ENCODE measurements at regions not wholly inside any gene's neighbourhood (a gene's known extent, or its start where the extent isn't known, plus 50 kb on each side); places are given as distances from the start of the nearest gene placed in this dataset.

DNA sequence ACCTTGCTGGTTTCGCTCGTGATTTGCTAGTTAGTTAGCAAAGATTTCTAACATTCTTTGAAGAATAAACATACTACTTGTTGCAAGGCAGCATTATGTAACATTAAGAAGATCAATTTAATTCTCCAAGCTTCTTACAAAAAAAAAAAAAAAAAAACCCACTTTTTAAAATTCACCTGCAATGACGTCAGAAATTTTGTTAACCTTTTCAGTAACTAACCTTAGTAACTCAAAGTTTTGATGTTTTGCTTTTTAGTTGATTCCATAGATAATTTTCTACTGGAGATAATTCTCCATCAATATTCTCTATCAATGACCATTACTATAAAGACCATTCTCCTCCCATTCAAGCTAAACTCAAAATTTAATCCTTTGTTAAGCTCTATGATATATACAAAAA lies 491.8 kb upstream of the TBL1XR1 start:
- no peak for DNase-seq (ENCODE audit: extremely low read depth, low read depth)
- TF ChIP-seq, protein P1, sequence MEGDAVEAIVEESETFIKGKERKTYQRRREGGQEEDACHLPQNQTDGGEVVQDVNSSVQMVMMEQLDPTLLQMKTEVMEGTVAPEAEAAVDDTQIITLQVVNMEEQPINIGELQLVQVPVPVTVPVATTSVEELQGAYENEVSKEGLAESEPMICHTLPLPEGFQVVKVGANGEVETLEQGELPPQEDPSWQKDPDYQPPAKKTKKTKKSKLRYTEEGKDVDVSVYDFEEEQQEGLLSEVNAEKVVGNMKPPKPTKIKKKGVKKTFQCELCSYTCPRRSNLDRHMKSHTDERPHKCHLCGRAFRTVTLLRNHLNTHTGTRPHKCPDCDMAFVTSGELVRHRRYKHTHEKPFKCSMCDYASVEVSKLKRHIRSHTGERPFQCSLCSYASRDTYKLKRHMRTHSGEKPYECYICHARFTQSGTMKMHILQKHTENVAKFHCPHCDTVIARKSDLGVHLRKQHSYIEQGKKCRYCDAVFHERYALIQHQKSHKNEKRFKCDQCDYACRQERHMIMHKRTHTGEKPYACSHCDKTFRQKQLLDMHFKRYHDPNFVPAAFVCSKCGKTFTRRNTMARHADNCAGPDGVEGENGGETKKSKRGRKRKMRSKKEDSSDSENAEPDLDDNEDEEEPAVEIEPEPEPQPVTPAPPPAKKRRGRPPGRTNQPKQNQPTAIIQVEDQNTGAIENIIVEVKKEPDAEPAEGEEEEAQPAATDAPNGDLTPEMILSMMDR (IDR thresholded peaks at IDR 0.05; ENCODE audit: low read depth, low read length, missing control alignments): no peak

GRCh38 chr3:177689869-177690268 lies 492.6 kb upstream of the TBL1XR1 start:
- DNase-seq (ENCODE audit: extremely low read depth, low read depth): no peak
- H3K4me3 ChIP-seq (replicated peaks; ENCODE audit: low read depth, low read length): no peak overlapping the region
- TF ChIP-seq, protein P1 (IDR thresholded peaks at IDR 0.05; ENCODE audit: low read depth, low read length, missing control alignments): no peak

More for the DNA sequence above, 491.8 kb upstream of the TBL1XR1 start:
- H3K4me3 ChIP-seq (replicated peaks; ENCODE audit: low read depth, low read length): no peak overlapping the region

GRCh38 chr3:177690306-177690705 lies 493.0 kb upstream of the TBL1XR1 start:
- no peak overlapping the region for H3K4me3 ChIP-seq (replicated peaks; ENCODE audit: low read depth, low read length)
- TF ChIP-seq, protein P1 (IDR thresholded peaks at IDR 0.05; ENCODE audit: low read depth, low read length, missing control alignments): no peak
- no peak for DNase-seq (ENCODE audit: extremely low read depth, low read depth)

DNA sequence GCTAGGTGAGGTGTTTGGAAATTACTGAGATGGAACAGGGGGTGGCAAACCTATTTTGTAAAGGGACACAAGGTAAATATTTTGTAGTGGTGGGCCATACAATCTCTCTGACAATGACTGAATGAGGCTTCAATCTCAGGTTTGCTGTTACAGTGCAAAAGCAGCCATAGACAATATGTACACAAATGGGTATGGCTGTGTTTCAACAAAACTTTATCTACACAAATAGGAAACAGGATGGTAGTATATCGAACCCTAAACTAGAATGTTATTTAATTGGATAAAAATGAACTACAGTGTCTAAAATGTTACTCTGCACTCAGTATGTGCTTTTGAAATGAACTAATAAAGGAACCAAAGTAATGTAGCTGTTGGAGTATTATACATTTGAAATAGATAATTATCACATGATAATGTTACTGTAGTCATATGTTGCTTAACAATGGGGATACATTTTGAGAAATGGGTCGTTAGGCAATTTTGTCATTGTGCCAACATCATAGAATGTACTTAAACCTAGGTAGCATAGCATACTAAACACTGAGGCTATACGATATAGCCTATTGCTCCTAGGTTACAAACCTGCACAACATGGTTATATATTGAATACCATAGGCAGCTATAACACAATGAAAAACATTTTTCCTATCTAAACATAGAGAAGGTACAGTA lies 495.2 kb upstream of the TBL1XR1 start:
- no peak overlapping the region for H3K4me3 ChIP-seq (replicated peaks; ENCODE audit: low read depth, low read length)
- DNase-seq (ENCODE audit: extremely low read depth, low read depth): no peak
- TF ChIP-seq, protein P1 (IDR thresholded peaks at IDR 0.05; ENCODE audit: low read depth, low read length, missing control alignments): no peak

DNA sequence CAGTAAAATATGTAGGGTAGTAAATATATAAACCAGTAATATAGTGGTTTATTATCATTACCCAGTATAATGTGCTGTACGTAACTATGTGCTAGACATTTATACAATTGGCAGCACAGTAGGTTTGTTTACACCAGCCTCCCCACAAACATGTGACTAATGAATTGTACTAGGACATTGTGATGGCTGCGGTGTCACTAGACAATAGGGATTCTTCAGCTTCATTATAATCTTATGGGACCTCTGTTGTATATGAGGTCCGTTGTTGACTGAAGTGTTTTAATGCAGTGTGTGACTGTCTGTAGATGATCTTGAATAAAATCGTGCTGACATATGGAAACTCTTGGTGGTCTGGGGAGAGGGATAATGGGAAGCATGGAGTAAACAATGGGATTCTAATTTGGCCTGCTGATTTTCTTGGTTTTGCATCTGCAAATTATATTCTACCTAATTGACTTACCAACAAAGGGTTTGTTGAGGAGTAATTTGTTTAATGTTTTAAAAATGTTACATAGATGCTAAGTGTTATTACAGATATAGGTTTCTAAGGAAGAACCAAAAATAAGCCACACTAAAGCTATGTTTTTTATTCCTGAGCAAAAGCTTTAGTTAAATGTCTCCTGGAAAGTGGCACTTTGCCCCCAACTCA lies 496.5 kb upstream of the TBL1XR1 start:
- TF ChIP-seq, protein P1 (IDR thresholded peaks at IDR 0.05; ENCODE audit: low read depth, low read length, missing control alignments): no peak
- no peak overlapping the region for H3K4me3 ChIP-seq (replicated peaks; ENCODE audit: low read depth, low read length)
- DNase-seq (ENCODE audit: extremely low read depth, low read depth): no peak

DNA sequence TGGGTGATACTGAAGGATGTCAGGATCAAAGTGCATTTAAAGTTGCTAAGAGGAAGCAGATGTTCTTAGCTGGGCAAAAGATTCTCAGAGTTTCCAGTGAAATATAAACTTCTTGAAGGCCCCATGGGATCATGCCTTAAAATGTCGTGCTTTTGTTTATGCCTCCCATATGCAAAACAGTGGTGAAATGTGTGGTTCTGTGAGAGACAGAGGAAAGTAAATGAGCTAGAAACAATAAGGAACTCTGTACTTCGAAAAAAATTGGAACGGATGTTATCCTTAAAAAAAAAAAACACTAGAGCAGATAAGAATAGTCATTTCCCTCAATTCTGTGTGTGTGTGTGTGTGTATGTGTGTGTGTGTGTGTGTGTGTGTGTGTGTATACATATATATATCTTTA lies 497.0 kb upstream of the TBL1XR1 start:
- TF ChIP-seq, protein P1 (IDR thresholded peaks at IDR 0.05; ENCODE audit: low read depth, low read length, missing control alignments): no peak
- H3K4me3 ChIP-seq (replicated peaks; ENCODE audit: low read depth, low read length): no peak overlapping the region
- peak; percentile 85 for DNase-seq (ENCODE audit: extremely low read depth, low read depth)

All from HFF-Myc (cell line).